ENCODE measurements at regions not wholly inside any gene's neighbourhood (a gene's known extent, or its start where the extent isn't known, plus 50 kb on each side); places are given as distances from the start of the nearest gene placed in this dataset.

- no peaks in the 10 kb centered on the region for H3K36me3 ChIP-seq (ENCODE audit: control insufficient read depth, insufficient read depth, low read length, severe bottlenecking)
- peaks cover 11% of the 10 kb centered on the region for H3K4me1 ChIP-seq (ENCODE audit: control insufficient read depth, insufficient read depth, low read length)
- no peak overlapping the region for H3K9ac ChIP-seq (ENCODE audit: low read length)
- H3K27me3 ChIP-seq (replicated peaks; ENCODE audit: control insufficient read depth, insufficient read depth, low read length), result no peaks in the 10 kb centered on the region
- no peaks in the 10 kb centered on the region for H3K9me3 ChIP-seq (ENCODE audit: control insufficient read depth, low read length)
- H3K4me3 ChIP-seq (ENCODE audit: low read length), result no peak overlapping the region
- peak; percentile 13 for DNase-seq (ENCODE audit: low read depth)
Measured at GRCh38 chr2:49255409-49255971, 101.2 kb upstream of the FSHR start.

DNA sequence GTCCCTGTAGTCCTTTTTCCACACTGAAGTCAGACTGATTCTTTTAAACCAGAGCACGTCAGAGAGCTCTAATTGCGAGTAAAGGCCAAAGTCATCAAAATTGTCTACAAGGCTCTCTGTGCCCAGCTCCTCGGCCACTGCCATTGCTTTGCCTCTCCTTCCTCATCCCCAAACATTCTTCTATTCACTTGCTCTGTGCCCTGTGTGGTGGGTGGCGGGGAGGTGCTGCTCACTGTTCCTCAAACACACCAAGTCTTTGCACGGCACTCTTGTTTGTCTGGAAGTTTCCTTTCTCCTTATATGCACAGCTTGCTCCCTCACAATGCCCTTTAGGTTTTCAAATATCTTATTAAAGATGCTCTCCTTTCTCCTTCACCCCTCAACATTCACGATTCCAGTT lies 100.1 kb upstream of the FSHR start:
- H3K27me3 ChIP-seq (replicated peaks; ENCODE audit: control insufficient read depth, insufficient read depth, low read length), result no peaks in the 10 kb centered on the region
- H3K9me3 ChIP-seq (ENCODE audit: control insufficient read depth, low read length), result no peaks in the 10 kb centered on the region
- H3K4me3 ChIP-seq (ENCODE audit: low read length), result no peak overlapping the region
- DNase-seq (ENCODE audit: low read depth), result no peak
- H3K4me1 ChIP-seq (ENCODE audit: control insufficient read depth, insufficient read depth, low read length), result peaks cover 11% of the 10 kb centered on the region
- no peaks in the 10 kb centered on the region for H3K36me3 ChIP-seq (ENCODE audit: control insufficient read depth, insufficient read depth, low read length, severe bottlenecking)
- H3K9ac ChIP-seq (ENCODE audit: low read length), result no peak overlapping the region

- Histone ChIP-seq H3K36me3 (ENCODE audit: control insufficient read depth, insufficient read depth, low read length, severe bottlenecking) (no peaks in the 10 kb centered on the region), H3K27me3 (replicated peaks; ENCODE audit: control insufficient read depth, insufficient read depth, low read length) (no peaks in the 10 kb centered on the region), H3K9ac (ENCODE audit: low read length) (no peak overlapping the region), H3K9me3 (ENCODE audit: control insufficient read depth, low read length) (no peaks in the 10 kb centered on the region), H3K4me1 (ENCODE audit: control insufficient read depth, insufficient read depth, low read length) (peaks cover 20% of the 10 kb centered on the region), H3K4me3 (ENCODE audit: low read length) (no peak overlapping the region)
- peak; percentile 57 for DNase-seq (ENCODE audit: low read depth)
Measured at GRCh38 chr2:49251766-49252165, 97.5 kb upstream of the FSHR start.

DNA sequence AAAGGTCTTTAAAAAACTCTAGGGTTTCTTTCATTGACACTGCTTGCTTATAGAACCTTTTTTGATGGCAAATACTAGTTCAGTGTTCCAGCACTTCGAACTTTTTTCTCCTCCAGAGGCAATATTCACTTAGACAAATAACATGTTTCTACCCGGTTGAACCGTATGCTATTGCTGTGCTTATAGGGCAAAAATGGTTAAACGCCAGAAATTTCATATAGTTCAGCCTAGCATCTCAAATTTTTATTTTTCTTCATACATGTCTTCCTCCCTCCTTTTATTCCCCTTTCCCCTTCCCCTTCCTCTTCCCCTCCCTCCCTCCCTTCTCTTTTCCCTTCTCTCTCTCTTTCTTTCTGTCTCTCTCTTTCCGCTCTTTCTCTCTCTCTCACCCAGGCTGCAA lies 96.9 kb upstream of the FSHR start:
- Histone ChIP-seq H3K9me3 (ENCODE audit: control insufficient read depth, low read length) (no peaks in the 10 kb centered on the region), H3K36me3 (ENCODE audit: control insufficient read depth, insufficient read depth, low read length, severe bottlenecking) (no peaks in the 10 kb centered on the region), H3K9ac (ENCODE audit: low read length) (no peak overlapping the region), H3K4me3 (ENCODE audit: low read length) (no peak overlapping the region), H3K4me1 (ENCODE audit: control insufficient read depth, insufficient read depth, low read length) (peaks cover 20% of the 10 kb centered on the region), H3K27me3 (replicated peaks; ENCODE audit: control insufficient read depth, insufficient read depth, low read length) (no peaks in the 10 kb centered on the region)
- DNase-seq (ENCODE audit: low read depth), result no peak

DNA sequence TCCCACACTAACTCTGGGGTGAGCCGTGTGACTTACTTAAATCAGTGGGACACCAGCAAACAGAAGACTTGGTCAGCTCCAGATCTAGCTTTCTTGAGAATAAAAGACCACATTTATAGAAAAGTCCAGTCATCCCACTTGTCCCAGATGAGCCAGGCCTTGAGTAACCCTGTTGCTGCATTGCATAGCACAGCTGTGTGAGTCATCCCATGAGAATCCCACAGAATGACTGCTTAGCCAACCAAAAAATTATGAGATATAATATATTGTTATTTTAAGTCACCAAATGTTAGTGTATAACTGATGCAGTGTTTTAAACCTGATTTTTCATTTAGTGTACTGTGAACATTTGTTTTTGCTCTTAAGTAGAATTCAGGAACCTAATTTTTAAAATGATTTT lies 94.2 kb upstream of the FSHR start:
- peak; percentile 97 for DNase-seq (ENCODE audit: low read depth)
- Histone ChIP-seq H3K9me3 (ENCODE audit: control insufficient read depth, low read length) (no peaks in the 10 kb centered on the region), H3K4me3 (ENCODE audit: low read length) (peak overlapping the region; percentile 43), H3K9ac (ENCODE audit: low read length) (peak overlapping the region; percentile 52), H3K36me3 (ENCODE audit: control insufficient read depth, insufficient read depth, low read length, severe bottlenecking) (no peaks in the 10 kb centered on the region), H3K4me1 (ENCODE audit: control insufficient read depth, insufficient read depth, low read length) (peaks cover 20% of the 10 kb centered on the region), H3K27me3 (replicated peaks; ENCODE audit: control insufficient read depth, insufficient read depth, low read length) (no peaks in the 10 kb centered on the region)

DNA sequence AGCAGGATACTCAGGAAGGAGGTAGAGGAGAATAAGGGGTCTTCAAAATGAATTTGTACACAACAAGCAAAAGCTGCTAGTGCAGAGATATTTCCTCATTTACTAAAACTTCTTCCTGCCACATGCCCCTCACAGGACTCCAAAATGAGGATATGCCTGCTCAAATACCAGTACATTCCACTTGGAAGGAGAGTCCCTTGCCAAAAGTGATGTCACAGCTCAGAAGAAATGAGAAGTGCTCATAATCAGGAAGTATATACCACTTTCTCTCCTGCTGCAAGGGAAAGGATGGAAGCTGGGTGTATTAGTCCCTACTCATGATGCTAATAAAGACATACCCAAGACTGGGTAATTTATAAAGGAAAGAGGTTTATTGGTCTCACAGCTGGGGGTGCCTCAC lies 87.7 kb upstream of the FSHR start:
- DNase-seq (ENCODE audit: low read depth), result peak; percentile 28
- H3K27me3 ChIP-seq (replicated peaks; ENCODE audit: control insufficient read depth, insufficient read depth, low read length), result no peaks in the 10 kb centered on the region
- H3K4me1 ChIP-seq (ENCODE audit: control insufficient read depth, insufficient read depth, low read length), result peaks cover 18% of the 10 kb centered on the region
- H3K36me3 ChIP-seq (ENCODE audit: control insufficient read depth, insufficient read depth, low read length, severe bottlenecking), result no peaks in the 10 kb centered on the region
- no peaks in the 10 kb centered on the region for H3K9me3 ChIP-seq (ENCODE audit: control insufficient read depth, low read length)
- H3K4me3 ChIP-seq (ENCODE audit: low read length), result peak overlapping the region; percentile 6
- H3K9ac ChIP-seq (ENCODE audit: low read length), result peak overlapping the region; percentile 41

DNA sequence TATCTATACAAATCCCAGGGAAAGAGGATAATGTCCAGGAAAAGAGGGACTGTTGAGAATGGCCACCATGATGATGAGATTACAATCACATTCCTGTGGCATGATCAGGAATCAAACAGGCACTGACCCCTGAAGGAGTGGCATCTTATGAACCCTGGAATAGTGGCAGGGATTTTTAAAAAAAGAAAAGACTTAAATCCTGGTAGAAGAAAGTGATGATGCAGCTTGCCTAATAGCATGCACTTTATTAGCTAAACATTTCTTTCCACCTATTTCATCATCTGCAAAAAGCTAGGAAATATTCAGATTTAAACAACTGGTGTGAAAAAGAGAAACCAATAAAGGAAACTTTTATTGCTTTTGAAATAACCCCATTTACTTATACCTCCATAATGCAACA lies 87.2 kb upstream of the FSHR start:
- peak overlapping the region; percentile 41 for H3K9ac ChIP-seq (ENCODE audit: low read length)

GRCh38 chr2:49240608-49241007 lies 86.3 kb upstream of the FSHR start:
- H3K9me3 ChIP-seq (ENCODE audit: control insufficient read depth, low read length), result no peaks in the 10 kb centered on the region
- no peaks in the 10 kb centered on the region for H3K36me3 ChIP-seq (ENCODE audit: control insufficient read depth, insufficient read depth, low read length, severe bottlenecking)
- H3K9ac ChIP-seq (ENCODE audit: low read length), result no peak overlapping the region
- H3K4me3 ChIP-seq (ENCODE audit: low read length), result no peak overlapping the region
- H3K4me1 ChIP-seq (ENCODE audit: control insufficient read depth, insufficient read depth, low read length), result peaks cover 18% of the 10 kb centered on the region
- peak; percentile 10 for DNase-seq (ENCODE audit: low read depth)
- H3K27me3 ChIP-seq (replicated peaks; ENCODE audit: control insufficient read depth, insufficient read depth, low read length), result no peaks in the 10 kb centered on the region

More for the DNA sequence above, 87.2 kb upstream of the FSHR start:
- Histone ChIP-seq H3K4me1 (ENCODE audit: control insufficient read depth, insufficient read depth, low read length) (peaks cover 18% of the 10 kb centered on the region), H3K9me3 (ENCODE audit: control insufficient read depth, low read length) (no peaks in the 10 kb centered on the region), H3K27me3 (replicated peaks; ENCODE audit: control insufficient read depth, insufficient read depth, low read length) (no peaks in the 10 kb centered on the region), H3K4me3 (ENCODE audit: low read length) (peak overlapping the region; percentile 6), H3K36me3 (ENCODE audit: control insufficient read depth, insufficient read depth, low read length, severe bottlenecking) (no peaks in the 10 kb centered on the region)
- peak; percentile 59 for DNase-seq (ENCODE audit: low read depth)

GRCh38 chr2:49238604-49238960 lies 84.3 kb upstream of the FSHR start:
- H3K9me3 ChIP-seq (ENCODE audit: control insufficient read depth, low read length), result no peaks in the 10 kb centered on the region
- DNase-seq (ENCODE audit: low read depth), result no peak
- no peak overlapping the region for H3K4me3 ChIP-seq (ENCODE audit: low read length)
- H3K36me3 ChIP-seq (ENCODE audit: control insufficient read depth, insufficient read depth, low read length, severe bottlenecking), result no peaks in the 10 kb centered on the region
- H3K27me3 ChIP-seq (replicated peaks; ENCODE audit: control insufficient read depth, insufficient read depth, low read length), result no peaks in the 10 kb centered on the region
- no peak overlapping the region for H3K9ac ChIP-seq (ENCODE audit: low read length)
- H3K4me1 ChIP-seq (ENCODE audit: control insufficient read depth, insufficient read depth, low read length), result peaks cover 18% of the 10 kb centered on the region

DNA sequence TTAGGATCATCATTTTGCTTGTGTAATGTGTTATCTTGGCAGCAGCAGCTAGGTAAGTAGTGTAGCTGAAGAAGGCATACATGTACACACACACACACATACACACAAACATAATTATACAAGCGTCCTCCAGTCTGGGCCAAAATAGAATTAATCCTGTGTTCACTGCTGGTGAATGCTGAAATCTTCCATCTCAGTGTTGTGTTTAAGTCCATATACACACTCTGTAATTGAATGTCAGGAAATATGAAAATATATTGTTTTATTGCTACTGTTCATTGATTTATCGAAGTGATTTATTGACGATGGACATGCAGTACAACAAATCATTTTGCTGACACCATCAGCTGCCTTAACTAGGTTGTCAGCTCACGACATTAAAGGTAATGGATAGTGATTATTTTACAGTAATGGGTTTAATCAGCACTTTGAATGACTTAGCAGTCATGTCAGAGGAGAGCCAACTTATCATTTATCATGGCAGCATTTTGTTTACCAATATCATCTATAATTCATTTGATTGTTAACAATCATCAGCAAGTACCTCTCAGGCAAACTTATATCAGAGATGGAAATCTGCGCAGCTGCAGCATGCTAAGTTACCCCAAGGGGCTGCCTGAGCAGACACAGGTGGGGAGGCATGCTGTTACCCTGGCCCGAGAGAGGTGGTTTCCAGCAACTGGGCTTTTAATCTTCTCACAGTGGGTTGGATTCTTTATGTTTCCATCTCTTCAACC lies 83.7 kb upstream of the FSHR start:
- no peaks in the 10 kb centered on the region for H3K27me3 ChIP-seq (replicated peaks; ENCODE audit: control insufficient read depth, insufficient read depth, low read length)
- no peak for DNase-seq (ENCODE audit: low read depth)

DNA sequence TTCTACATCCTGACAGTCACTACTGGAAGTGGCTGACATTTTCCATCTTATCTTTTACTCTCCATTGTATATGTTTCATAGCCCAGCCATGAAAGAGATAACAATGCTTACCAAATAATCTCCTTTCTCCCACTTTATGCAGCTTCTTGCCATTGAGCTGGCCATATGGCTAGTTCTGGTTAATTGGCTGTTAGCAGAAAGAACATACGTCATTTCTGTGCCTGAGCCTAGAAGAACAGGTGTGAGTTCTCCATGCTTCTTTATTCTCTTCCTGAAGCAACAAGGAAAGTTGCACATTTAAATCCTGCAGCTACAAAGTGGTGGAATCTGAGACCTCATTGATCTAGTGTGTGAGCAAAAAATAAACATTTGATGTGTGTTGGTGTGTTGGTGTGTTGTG lies 82.0 kb upstream of the FSHR start:
- DNase-seq (ENCODE audit: low read depth), result no peak
- Histone ChIP-seq H3K4me1 (ENCODE audit: control insufficient read depth, insufficient read depth, low read length) (peaks cover 8% of the 10 kb centered on the region), H3K9me3 (ENCODE audit: control insufficient read depth, low read length) (no peaks in the 10 kb centered on the region), H3K36me3 (ENCODE audit: control insufficient read depth, insufficient read depth, low read length, severe bottlenecking) (no peaks in the 10 kb centered on the region), H3K4me3 (ENCODE audit: low read length) (no peak overlapping the region), H3K27me3 (replicated peaks; ENCODE audit: control insufficient read depth, insufficient read depth, low read length) (no peaks in the 10 kb centered on the region), H3K9ac (ENCODE audit: low read length) (no peak overlapping the region)

More for the DNA sequence above, 83.7 kb upstream of the FSHR start:
- Histone ChIP-seq H3K9ac (ENCODE audit: low read length) (no peak overlapping the region), H3K4me1 (ENCODE audit: control insufficient read depth, insufficient read depth, low read length) (peaks cover 18% of the 10 kb centered on the region), H3K36me3 (ENCODE audit: control insufficient read depth, insufficient read depth, low read length, severe bottlenecking) (no peaks in the 10 kb centered on the region), H3K4me3 (ENCODE audit: low read length) (no peak overlapping the region), H3K9me3 (ENCODE audit: control insufficient read depth, low read length) (no peaks in the 10 kb centered on the region)

DNA sequence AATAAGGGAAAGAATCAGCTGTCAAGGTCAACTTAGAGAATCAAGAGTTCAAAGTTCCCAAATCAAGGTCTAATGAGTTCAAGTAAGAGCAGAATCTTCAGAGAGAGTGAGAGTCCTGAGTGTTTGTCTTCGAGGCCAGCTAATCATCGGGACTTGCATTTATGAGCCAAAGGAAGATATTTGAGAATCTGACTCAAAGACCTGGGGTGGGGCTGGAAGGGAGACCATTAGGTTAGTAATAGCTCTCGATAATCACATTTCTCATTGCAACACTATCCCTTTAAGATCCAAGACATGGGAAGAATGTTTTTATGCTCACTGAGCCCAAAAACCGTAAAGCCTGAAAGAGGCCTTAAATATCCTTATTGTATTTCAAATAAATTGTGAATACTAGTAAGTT lies 72.0 kb upstream of the FSHR start:
- no peaks in the 10 kb centered on the region for H3K36me3 ChIP-seq (ENCODE audit: control insufficient read depth, insufficient read depth, low read length, severe bottlenecking)
- no peaks in the 10 kb centered on the region for H3K9me3 ChIP-seq (ENCODE audit: control insufficient read depth, low read length)
- H3K9ac ChIP-seq (ENCODE audit: low read length), result peak overlapping the region; percentile 40
- DNase-seq (ENCODE audit: low read depth), result no peak
- H3K27me3 ChIP-seq (replicated peaks; ENCODE audit: control insufficient read depth, insufficient read depth, low read length), result no peaks in the 10 kb centered on the region
- H3K4me1 ChIP-seq (ENCODE audit: control insufficient read depth, insufficient read depth, low read length), result peaks cover 46% of the 10 kb centered on the region
- H3K4me3 ChIP-seq (ENCODE audit: low read length), result no peak overlapping the region
